ENCODE measurements at regions not wholly inside any gene's neighbourhood (a gene's known extent, or its start where the extent isn't known, plus 50 kb on each side); places are given as distances from the start of the nearest gene placed in this dataset.

GRCh38 chr2:180516232-180516631, 464.2 kb upstream of the UBE2E3 start:
- no peak overlapping the region for H3K4me3 ChIP-seq (ENCODE audit: low read length in 2 of 2)
- no peak overlapping the region for H3K27ac ChIP-seq (ENCODE audit: low read depth in 2 of 2, low read length in 2 of 2)
- H3K9ac ChIP-seq (ENCODE audit: low read depth in 1 of 2, low read length in 2 of 2) = no peak overlapping the region
- H3K27me3 ChIP-seq (ENCODE audit: control insufficient read depth in 2 of 2, insufficient read depth in 2 of 2, low read length in 2 of 2) = no peaks in the 10 kb centered on the region
- H3K4me1 ChIP-seq (ENCODE audit: control insufficient read depth in 2 of 2, insufficient read depth in 2 of 2, low read length in 2 of 2) = no peaks in the 10 kb centered on the region
- H3K9me3 ChIP-seq (ENCODE audit: control insufficient read depth in 2 of 2, low read length in 2 of 2) = no peaks in the 10 kb centered on the region
- H3K36me3 ChIP-seq (ENCODE audit: control insufficient read depth in 2 of 2, insufficient read depth in 2 of 2, low read length in 2 of 2) = no peaks in the 10 kb centered on the region

- no peaks in the 10 kb centered on the region for H3K9me3 ChIP-seq (ENCODE audit: control insufficient read depth in 2 of 2, low read length in 2 of 2)
- no peak overlapping the region for H3K9ac ChIP-seq (ENCODE audit: low read depth in 1 of 2, low read length in 2 of 2)
- no peak overlapping the region for H3K4me3 ChIP-seq (ENCODE audit: low read length in 2 of 2)
- no peaks in the 10 kb centered on the region for H3K36me3 ChIP-seq (ENCODE audit: control insufficient read depth in 2 of 2, insufficient read depth in 2 of 2, low read length in 2 of 2)
- H3K4me1 ChIP-seq (ENCODE audit: control insufficient read depth in 2 of 2, insufficient read depth in 2 of 2, low read length in 2 of 2) = no peaks in the 10 kb centered on the region
- no peaks in the 10 kb centered on the region for H3K27me3 ChIP-seq (ENCODE audit: control insufficient read depth in 2 of 2, insufficient read depth in 2 of 2, low read length in 2 of 2)
- H3K27ac ChIP-seq (ENCODE audit: low read depth in 2 of 2, low read length in 2 of 2) = no peak overlapping the region
These were observed 467.0 kb upstream of the UBE2E3 start for GRCh38 chr2:180513389-180513788.

- no peak overlapping the region for H3K9ac ChIP-seq (ENCODE audit: low read depth in 1 of 2, low read length in 2 of 2)
- no peak overlapping the region for H3K27ac ChIP-seq (ENCODE audit: low read depth in 2 of 2, low read length in 2 of 2)
- no peaks in the 10 kb centered on the region for H3K36me3 ChIP-seq (ENCODE audit: control insufficient read depth in 2 of 2, insufficient read depth in 2 of 2, low read length in 2 of 2)
- H3K9me3 ChIP-seq (ENCODE audit: control insufficient read depth in 2 of 2, low read length in 2 of 2) = no peaks in the 10 kb centered on the region
- no peaks in the 10 kb centered on the region for H3K4me1 ChIP-seq (ENCODE audit: control insufficient read depth in 2 of 2, insufficient read depth in 2 of 2, low read length in 2 of 2)
- no peaks in the 10 kb centered on the region for H3K27me3 ChIP-seq (ENCODE audit: control insufficient read depth in 2 of 2, insufficient read depth in 2 of 2, low read length in 2 of 2)
- H3K4me3 ChIP-seq (ENCODE audit: low read length in 2 of 2) = no peak overlapping the region
These were observed 471.9 kb upstream of the UBE2E3 start for GRCh38 chr2:180508458-180508857.

GRCh38 chr2:180507028-180507427, 473.4 kb upstream of the UBE2E3 start:
- Histone ChIP-seq H3K9me3 (ENCODE audit: control insufficient read depth in 2 of 2, low read length in 2 of 2) (no peaks in the 10 kb centered on the region), H3K9ac (ENCODE audit: low read depth in 1 of 2, low read length in 2 of 2) (no peak overlapping the region), H3K4me1 (ENCODE audit: control insufficient read depth in 2 of 2, insufficient read depth in 2 of 2, low read length in 2 of 2) (no peaks in the 10 kb centered on the region), H3K4me3 (ENCODE audit: low read length in 2 of 2) (no peak overlapping the region), H3K27ac (ENCODE audit: low read depth in 2 of 2, low read length in 2 of 2) (no peak overlapping the region), H3K27me3 (ENCODE audit: control insufficient read depth in 2 of 2, insufficient read depth in 2 of 2, low read length in 2 of 2) (no peaks in the 10 kb centered on the region), H3K36me3 (ENCODE audit: control insufficient read depth in 2 of 2, insufficient read depth in 2 of 2, low read length in 2 of 2) (no peaks in the 10 kb centered on the region)

- no peaks in the 10 kb centered on the region for H3K4me1 ChIP-seq (ENCODE audit: control insufficient read depth in 2 of 2, insufficient read depth in 2 of 2, low read length in 2 of 2)
These were observed 475.2 kb upstream of the UBE2E3 start for GRCh38 chr2:180505203-180505602.

GRCh38 chr2:180497621-180498152, 482.7 kb upstream of the UBE2E3 start:
- Histone ChIP-seq H3K9ac (ENCODE audit: low read depth in 1 of 2, low read length in 2 of 2) (no peak overlapping the region), H3K36me3 (ENCODE audit: control insufficient read depth in 2 of 2, insufficient read depth in 2 of 2, low read length in 2 of 2) (no peaks in the 10 kb centered on the region), H3K4me1 (ENCODE audit: control insufficient read depth in 2 of 2, insufficient read depth in 2 of 2, low read length in 2 of 2) (no peaks in the 10 kb centered on the region), H3K27me3 (ENCODE audit: control insufficient read depth in 2 of 2, insufficient read depth in 2 of 2, low read length in 2 of 2) (no peaks in the 10 kb centered on the region), H3K9me3 (ENCODE audit: control insufficient read depth in 2 of 2, low read length in 2 of 2) (no peaks in the 10 kb centered on the region), H3K4me3 (ENCODE audit: low read length in 2 of 2) (no peak overlapping the region), H3K27ac (ENCODE audit: low read depth in 2 of 2, low read length in 2 of 2) (no peak overlapping the region)

More at GRCh38 chr2:180505203-180505602, 475.2 kb upstream of the UBE2E3 start:
- Histone ChIP-seq H3K4me3 (ENCODE audit: low read length in 2 of 2) (no peak overlapping the region), H3K9ac (ENCODE audit: low read depth in 1 of 2, low read length in 2 of 2) (no peak overlapping the region), H3K27ac (ENCODE audit: low read depth in 2 of 2, low read length in 2 of 2) (no peak overlapping the region), H3K27me3 (ENCODE audit: control insufficient read depth in 2 of 2, insufficient read depth in 2 of 2, low read length in 2 of 2) (no peaks in the 10 kb centered on the region), H3K36me3 (ENCODE audit: control insufficient read depth in 2 of 2, insufficient read depth in 2 of 2, low read length in 2 of 2) (no peaks in the 10 kb centered on the region), H3K9me3 (ENCODE audit: control insufficient read depth in 2 of 2, low read length in 2 of 2) (no peaks in the 10 kb centered on the region)

GRCh38 chr2:180495606-180496005, 484.8 kb upstream of the UBE2E3 start:
- Histone ChIP-seq H3K36me3 (ENCODE audit: control insufficient read depth in 2 of 2, insufficient read depth in 2 of 2, low read length in 2 of 2) (no peaks in the 10 kb centered on the region), H3K9me3 (ENCODE audit: control insufficient read depth in 2 of 2, low read length in 2 of 2) (no peaks in the 10 kb centered on the region), H3K27me3 (ENCODE audit: control insufficient read depth in 2 of 2, insufficient read depth in 2 of 2, low read length in 2 of 2) (no peaks in the 10 kb centered on the region), H3K27ac (ENCODE audit: low read depth in 2 of 2, low read length in 2 of 2) (no peak overlapping the region), H3K4me1 (ENCODE audit: control insufficient read depth in 2 of 2, insufficient read depth in 2 of 2, low read length in 2 of 2) (no peaks in the 10 kb centered on the region), H3K4me3 (ENCODE audit: low read length in 2 of 2) (no peak overlapping the region), H3K9ac (ENCODE audit: low read depth in 1 of 2, low read length in 2 of 2) (no peak overlapping the region)

- H3K36me3 ChIP-seq (ENCODE audit: control insufficient read depth in 2 of 2, insufficient read depth in 2 of 2, low read length in 2 of 2) = no peaks in the 10 kb centered on the region
- no peaks in the 10 kb centered on the region for H3K9me3 ChIP-seq (ENCODE audit: control insufficient read depth in 2 of 2, low read length in 2 of 2)
- H3K27ac ChIP-seq (ENCODE audit: low read depth in 2 of 2, low read length in 2 of 2) = no peak overlapping the region
- H3K4me1 ChIP-seq (ENCODE audit: control insufficient read depth in 2 of 2, insufficient read depth in 2 of 2, low read length in 2 of 2) = no peaks in the 10 kb centered on the region
- H3K9ac ChIP-seq (ENCODE audit: low read depth in 1 of 2, low read length in 2 of 2) = no peak overlapping the region
- H3K27me3 ChIP-seq (ENCODE audit: control insufficient read depth in 2 of 2, insufficient read depth in 2 of 2, low read length in 2 of 2) = no peaks in the 10 kb centered on the region
- no peak overlapping the region for H3K4me3 ChIP-seq (ENCODE audit: low read length in 2 of 2)
These were observed 486.1 kb upstream of the UBE2E3 start for GRCh38 chr2:180494286-180494685.

GRCh38 chr2:180482696-180483095, 475.6 kb upstream of the CWC22 start:
- Histone ChIP-seq H3K9me3 (ENCODE audit: control insufficient read depth in 2 of 2, low read length in 2 of 2) (no peaks in the 10 kb centered on the region), H3K9ac (ENCODE audit: low read depth in 1 of 2, low read length in 2 of 2) (no peak overlapping the region), H3K4me3 (ENCODE audit: low read length in 2 of 2) (no peak overlapping the region), H3K27me3 (ENCODE audit: control insufficient read depth in 2 of 2, insufficient read depth in 2 of 2, low read length in 2 of 2) (no peaks in the 10 kb centered on the region), H3K36me3 (ENCODE audit: control insufficient read depth in 2 of 2, insufficient read depth in 2 of 2, low read length in 2 of 2) (no peaks in the 10 kb centered on the region), H3K4me1 (ENCODE audit: control insufficient read depth in 2 of 2, insufficient read depth in 2 of 2, low read length in 2 of 2) (no peaks in the 10 kb centered on the region), H3K27ac (ENCODE audit: low read depth in 2 of 2, low read length in 2 of 2) (no peak overlapping the region)

- H3K9ac ChIP-seq (ENCODE audit: low read depth in 1 of 2, low read length in 2 of 2) = no peak overlapping the region
- no peaks in the 10 kb centered on the region for H3K4me1 ChIP-seq (ENCODE audit: control insufficient read depth in 2 of 2, insufficient read depth in 2 of 2, low read length in 2 of 2)
- no peaks in the 10 kb centered on the region for H3K36me3 ChIP-seq (ENCODE audit: control insufficient read depth in 2 of 2, insufficient read depth in 2 of 2, low read length in 2 of 2)
- no peaks in the 10 kb centered on the region for H3K27me3 ChIP-seq (ENCODE audit: control insufficient read depth in 2 of 2, insufficient read depth in 2 of 2, low read length in 2 of 2)
- no peaks in the 10 kb centered on the region for H3K9me3 ChIP-seq (ENCODE audit: control insufficient read depth in 2 of 2, low read length in 2 of 2)
- H3K27ac ChIP-seq (ENCODE audit: low read depth in 2 of 2, low read length in 2 of 2) = no peak overlapping the region
- H3K4me3 ChIP-seq (ENCODE audit: low read length in 2 of 2) = no peak overlapping the region
These were observed 474.9 kb upstream of the CWC22 start for GRCh38 chr2:180481998-180482397.

- Histone ChIP-seq H3K9ac (ENCODE audit: low read depth in 1 of 2, low read length in 2 of 2) (no peak overlapping the region), H3K36me3 (ENCODE audit: control insufficient read depth in 2 of 2, insufficient read depth in 2 of 2, low read length in 2 of 2) (no peaks in the 10 kb centered on the region), H3K9me3 (ENCODE audit: control insufficient read depth in 2 of 2, low read length in 2 of 2) (no peaks in the 10 kb centered on the region), H3K4me3 (ENCODE audit: low read length in 2 of 2) (no peak overlapping the region), H3K27ac (ENCODE audit: low read depth in 2 of 2, low read length in 2 of 2) (no peak overlapping the region), H3K27me3 (ENCODE audit: control insufficient read depth in 2 of 2, insufficient read depth in 2 of 2, low read length in 2 of 2) (no peaks in the 10 kb centered on the region), H3K4me1 (ENCODE audit: control insufficient read depth in 2 of 2, insufficient read depth in 2 of 2, low read length in 2 of 2) (no peaks in the 10 kb centered on the region)
These were observed 471.8 kb upstream of the CWC22 start for GRCh38 chr2:180478883-180479282.

Data from mucosa of rectum (tissue), 2 donors.